Breast epithelium (tissue), 4 donors: ENCODE measurements at regions not wholly inside any gene's neighbourhood (a gene's known extent, or its start where the extent isn't known, plus 50 kb on each side); places are given as distances from the start of the nearest gene placed in this dataset.
A peak's percentile ranks its signal among the peaks of the same experiment; 100 is the strongest.

Experiments
- DNase-seq, 2 donors: peaks; one replicate each; pipeline ENCODE4 v3.0.0-alpha.2; 2019; ENCODE audit warnings: low spot score in 2 of 2
- H3K27ac ChIP-seq, 2 donors: fragments of 200-600 bp; sonication (generic) in 1 of 2; one replicate each; pipeline ENCODE4 v1.5.1; 2016 to 2019; ENCODE audit warnings: mild to moderate bottlenecking in 1 of 2
- H3K27me3 ChIP-seq, 2 donors: fragments of 200-600 bp; sonication (generic) in 1 of 2; one replicate each; pipeline versions ENCODE4 v1.5.1 to v1.6.0; 2017 to 2019; ENCODE audit warnings: control low read depth in 1 of 2, mild to moderate bottlenecking in 1 of 2
- H3K36me3 ChIP-seq: fragments of 200-600 bp; one replicate; pipeline ENCODE4 v1.5.1; 2019
- H3K4me1 ChIP-seq, 2 donors: fragments of 200-600 bp; sonication (generic); one replicate each; pipeline ENCODE4 v1.5.1; 2016 to 2019; ENCODE audit warnings: control low read depth in 1 of 2
- H3K4me3 ChIP-seq, 3 donors: fragments of 200-600 bp; sonication (generic); 1 replicate in 2 of 3; 2 replicates in 1 of 3; pipeline ENCODE4 v1.5.1; 2016 to 2019; ENCODE audit warnings: mild to moderate bottlenecking in 3 of 3, moderate library complexity in 2 of 3
- H3K9me3 ChIP-seq, 2 donors: fragments of 200-600 bp; sonication (generic) in 1 of 2; one replicate each; pipeline ENCODE4 v1.5.1; 2016 to 2019; ENCODE audit warnings: control low read depth in 1 of 2
- CTCF ChIP-seq, 3 donors: fragments of 450-650 bp; IDR thresholded peaks; one replicate each; pipeline ENCODE4 v1.5.1; 2016 to 2017; ENCODE audit warnings: antibody characterized with exemption in 3 of 3, mild to moderate bottlenecking in 3 of 3, moderate library complexity in 3 of 3
- POLR2A ChIP-seq: fragments of 450-650 bp; IDR thresholded peaks from one replicate; pipeline ENCODE4 v1.6.1; 2016; ENCODE audit warnings: antibody characterized with exemption, mild to moderate bottlenecking, moderate library complexity
- POLR2AphosphoS5 ChIP-seq, 3 donors: sonication (generic); formaldehyde crosslinking; IDR thresholded peaks; one replicate each; pipeline ENCODE4 v1.6.1; 2017; ENCODE audit warnings: antibody characterized with exemption in 3 of 3
- intact Hi-C: fragments of 100-400 bp; cut with DNase I; formaldehyde crosslinking; loops from one replicate; pipeline ENCODE4 v1.15.1; 2023; ENCODE audit warnings: low total_unique reads

GRCh38 chr12:124726596-124727263 lies 136.9 kb downstream of the SCARB1 start:
- peaks cover 0 to 6% of the 10 kb centered on the region in 2 donors for H3K4me1 ChIP-seq
- DNase-seq, result no peak
- peak overlapping the region in 2 of 3 donors; percentile 2 to 9 for H3K4me3 ChIP-seq
- no peaks in the 10 kb centered on the region for H3K36me3 ChIP-seq
- peak overlapping the region; percentile 80 to 84 for H3K27ac ChIP-seq
- TF ChIP-seq CTCF (IDR thresholded peaks at IDR 0.05) (no peak), POLR2AphosphoS5 (IDR thresholded peaks at IDR 0.05) (no peak), POLR2A (no peak)
- H3K9me3 ChIP-seq, result no peaks in the 10 kb centered on the region
- intact Hi-C loops, result no loop called here
- no peaks in the 10 kb centered on the region for H3K27me3 ChIP-seq

GRCh38 chr12:124725597-124726237 lies 137.9 kb downstream of the SCARB1 start:
- H3K27ac ChIP-seq, result peak overlapping the region; percentile 80 to 84
- intact Hi-C loops, result no loop called here
- H3K36me3 ChIP-seq, result no peaks in the 10 kb centered on the region
- no peaks in the 10 kb centered on the region for H3K9me3 ChIP-seq
- H3K4me1 ChIP-seq, result peaks cover 0 to 11% of the 10 kb centered on the region in 2 donors
- no peaks in the 10 kb centered on the region for H3K27me3 ChIP-seq
- peak overlapping the region in 1 of 3 donors; percentile 8 for H3K4me3 ChIP-seq
- no peak for DNase-seq
- TF ChIP-seq CTCF (IDR thresholded peaks at IDR 0.05), result no peak

GRCh38 chr12:124725099-124725498 lies 138.6 kb downstream of the SCARB1 start:
- H3K36me3 ChIP-seq, result no peaks in the 10 kb centered on the region
- TF ChIP-seq POLR2A (no peak), POLR2AphosphoS5 (IDR thresholded peaks at IDR 0.05) (no peak), CTCF (IDR thresholded peaks at IDR 0.05) (no peak)
- intact Hi-C loops, result no loop called here
- no peaks in the 10 kb centered on the region for H3K27me3 ChIP-seq
- H3K9me3 ChIP-seq, result no peaks in the 10 kb centered on the region
- H3K4me1 ChIP-seq, result peaks cover 1 to 11% of the 10 kb centered on the region in 2 donors
- DNase-seq, result no peak
- H3K27ac ChIP-seq, result peak overlapping the region in 1 of 2 donors; percentile 35
- peak overlapping the region in 1 of 3 donors; percentile 8 for H3K4me3 ChIP-seq

- no peak overlapping the region for H3K27ac ChIP-seq
- TF ChIP-seq CTCF (IDR thresholded peaks at IDR 0.05) (no peak), POLR2AphosphoS5 (IDR thresholded peaks at IDR 0.05) (no peak), POLR2A (no peak)
Measured at GRCh38 chr12:124722878-124723277, 140.8 kb downstream of the SCARB1 start.

GRCh38 chr12:124721501-124722162 lies 142.0 kb downstream of the SCARB1 start:
- intact Hi-C loops, result no loop called here
- H3K27ac ChIP-seq, result peak overlapping the region; percentile 86 to 91
- DNase-seq, result no peak
- TF ChIP-seq POLR2A (no peak), POLR2AphosphoS5 (IDR thresholded peaks at IDR 0.05) (no peak), CTCF (IDR thresholded peaks at IDR 0.05) (no peak)
- H3K4me3 ChIP-seq, result no peak overlapping the region
- no peaks in the 10 kb centered on the region for H3K9me3 ChIP-seq
- no peaks in the 10 kb centered on the region for H3K27me3 ChIP-seq
- no peaks in the 10 kb centered on the region for H3K36me3 ChIP-seq
- peaks cover 5 to 6% of the 10 kb centered on the region in 2 donors for H3K4me1 ChIP-seq

More at GRCh38 chr12:124722878-124723277, 140.8 kb downstream of the SCARB1 start:
- Histone ChIP-seq H3K36me3 (no peaks in the 10 kb centered on the region), H3K4me1 (peaks cover 6 to 11% of the 10 kb centered on the region in 2 donors), H3K4me3 (no peak overlapping the region), H3K27me3 (no peaks in the 10 kb centered on the region), H3K9me3 (no peaks in the 10 kb centered on the region)
- no peak for DNase-seq
- intact Hi-C loops, result no loop called here
